G401 (cell line): ENCODE measurements at regions not wholly inside any gene's neighbourhood (a gene's known extent, or its start where the extent isn't known, plus 50 kb on each side); places are given as distances from the start of the nearest gene placed in this dataset.
A peak's percentile ranks its signal among the peaks of the same experiment; 100 is the strongest.
"Not testable (repeated sequence)": the region's sequence is repeated elsewhere in the genome, so short reads cannot be mapped to it uniquely, and the experiment has no call there.

Experiments
- DNase-seq: peaks from one replicate; pipeline ENCODE4 v3.0.0-alpha.2; 2015; ENCODE audit warnings: low spot score
- in situ Hi-C: cut with HindIII; loops from 2 replicates; pipeline ENCODE4 v1.10.0; 2016; ENCODE audit warnings: low sequenced_read_pairs, mixed read lengths

GRCh38 chr6:4338884-4339283 is 203.5 kb upstream of the ECI2 start:
- DNase-seq, result no peak
- in situ Hi-C loops, result no loop called here

- in situ Hi-C loops, result no loop called here
These were observed 201.5 kb upstream of the ECI2 start for GRCh38 chr6:4336778-4337442.

GRCh38 chr6:4336084-4336483 is 200.7 kb upstream of the ECI2 start:
- DNase-seq, result no peak
- in situ Hi-C loops, result no loop called here

More at GRCh38 chr6:4336778-4337442, 201.5 kb upstream of the ECI2 start:
- DNase-seq, result no peak

GRCh38 chr6:4334158-4334740 is 198.9 kb upstream of the ECI2 start:
- DNase-seq, in situ Hi-C loops: not testable (repeated sequence)

- DNase-seq, result no peak
- in situ Hi-C loops, result no loop called here
These were observed 192.5 kb upstream of the ECI2 start for GRCh38 chr6:4327841-4328240.

- no peak for DNase-seq
- in situ Hi-C loops, result no loop called here
These were observed 189.4 kb upstream of the ECI2 start for GRCh38 chr6:4324746-4325145.

- in situ Hi-C loops, result no loop called here
- no peak for DNase-seq
These were observed 187.9 kb upstream of the ECI2 start for GRCh38 chr6:4323322-4323721.

- DNase-seq, result no peak
- in situ Hi-C loops, result no loop called here
These were observed 187.5 kb upstream of the ECI2 start for GRCh38 chr6:4322846-4323309.

- DNase-seq, result no peak
- in situ Hi-C loops, result no loop called here
These were observed 186.9 kb upstream of the ECI2 start for GRCh38 chr6:4322134-4322845.

- no peak for DNase-seq
- in situ Hi-C loops, result no loop called here
These were observed 185.5 kb upstream of the ECI2 start for GRCh38 chr6:4320860-4321259.

- DNase-seq, result peak; percentile 3
These were observed 184.8 kb upstream of the ECI2 start for GRCh38 chr6:4319981-4320683.

GRCh38 chr6:4318321-4318720 is 182.9 kb upstream of the ECI2 start:
- in situ Hi-C loops, result no loop called here
- no peak for DNase-seq

More at GRCh38 chr6:4319981-4320683, 184.8 kb upstream of the ECI2 start:
- in situ Hi-C loops, result no loop called here

GRCh38 chr6:4316867-4317400 is 181.6 kb upstream of the ECI2 start:
- DNase-seq, result no peak
- in situ Hi-C loops, result no loop called here

GRCh38 chr6:4314201-4314707 is 178.9 kb upstream of the ECI2 start:
- in situ Hi-C loops, result no loop called here
- DNase-seq, result no peak

- in situ Hi-C loops, result no loop called here
- peak; percentile 9 for DNase-seq
These were observed 177.8 kb upstream of the ECI2 start for GRCh38 chr6:4313044-4313686.

GRCh38 chr6:4311976-4312860 is 176.8 kb upstream of the ECI2 start:
- in situ Hi-C loops, result no loop called here
- no peak for DNase-seq

- DNase-seq, result no peak
- in situ Hi-C loops, result no loop called here
These were observed 174.2 kb upstream of the ECI2 start for GRCh38 chr6:4309540-4309939.

GRCh38 chr6:4308364-4308763 is 173.0 kb upstream of the ECI2 start:
- DNase-seq, result no peak
- in situ Hi-C loops, result no loop called here
